HG02798 (cell line): ENCODE measurements at regions not wholly inside any gene's neighbourhood (a gene's known extent, or its start where the extent isn't known, plus 50 kb on each side); places are given as distances from the start of the nearest gene placed in this dataset.

Experiments
- ATAC-seq: cut with Tn5 transposase; IDR thresholded peaks from one replicate; pipeline ENCODE4 v1.9.1; 2021; ENCODE audit warnings: mild to moderate bottlenecking; ENCODE audit not compliant: unreplicated experiment, poor library complexity

DNA sequence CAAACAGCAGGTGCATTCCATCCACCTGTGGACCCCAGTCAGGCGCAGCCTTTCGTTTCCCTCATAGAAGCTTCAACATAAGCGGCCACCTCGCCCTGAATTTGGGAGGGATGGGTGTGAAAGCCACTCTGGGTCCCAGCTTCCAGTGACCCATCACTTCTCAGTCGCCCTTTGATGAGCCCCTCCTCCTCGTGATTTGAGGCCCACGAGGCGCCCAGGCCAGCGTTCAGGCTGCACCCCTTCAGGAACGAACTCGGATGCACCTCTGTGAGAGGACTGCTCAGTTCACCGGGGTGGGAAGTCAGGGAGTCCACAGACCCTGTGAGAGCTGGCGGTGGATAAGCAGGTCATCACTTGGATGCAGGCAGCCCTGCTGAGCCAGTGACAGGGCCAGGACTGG lies 1118.2 kb downstream of the BRD1 start:
- ATAC-seq, result no peak

DNA sequence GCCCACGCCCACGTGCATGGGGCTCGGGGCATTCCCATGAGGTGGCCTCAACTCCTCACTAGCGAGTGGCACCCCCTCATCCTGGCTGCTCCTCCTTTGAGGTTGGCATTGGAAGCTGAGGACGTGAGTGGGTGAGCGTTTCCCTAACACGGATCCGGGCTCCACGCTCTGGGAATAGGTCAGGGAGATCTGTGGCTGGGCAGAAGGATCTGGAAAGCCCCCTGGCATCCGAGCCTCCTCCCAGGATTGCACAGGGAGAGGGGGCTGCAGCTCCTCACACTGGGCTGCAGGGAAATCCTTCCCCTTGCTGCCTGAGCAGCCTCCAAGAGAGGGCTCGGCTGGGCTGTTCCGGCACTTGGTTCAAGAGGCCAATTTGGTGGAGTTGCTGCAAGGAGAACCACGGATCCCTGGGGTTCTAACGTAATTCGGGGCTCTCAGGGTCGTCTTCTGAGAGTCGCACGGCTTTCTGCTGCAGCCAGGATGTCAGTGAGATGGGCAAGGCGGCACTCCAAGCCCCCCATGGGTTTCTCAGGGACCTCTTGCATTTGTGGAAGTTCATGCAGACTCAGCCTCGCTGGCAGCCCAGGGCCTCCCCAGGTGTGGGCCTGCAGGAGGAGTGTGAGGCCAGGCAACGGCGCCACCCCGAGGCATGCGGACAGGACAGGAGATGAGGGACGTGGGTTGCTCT lies 1119.0 kb downstream of the BRD1 start:
- no peak for ATAC-seq

DNA sequence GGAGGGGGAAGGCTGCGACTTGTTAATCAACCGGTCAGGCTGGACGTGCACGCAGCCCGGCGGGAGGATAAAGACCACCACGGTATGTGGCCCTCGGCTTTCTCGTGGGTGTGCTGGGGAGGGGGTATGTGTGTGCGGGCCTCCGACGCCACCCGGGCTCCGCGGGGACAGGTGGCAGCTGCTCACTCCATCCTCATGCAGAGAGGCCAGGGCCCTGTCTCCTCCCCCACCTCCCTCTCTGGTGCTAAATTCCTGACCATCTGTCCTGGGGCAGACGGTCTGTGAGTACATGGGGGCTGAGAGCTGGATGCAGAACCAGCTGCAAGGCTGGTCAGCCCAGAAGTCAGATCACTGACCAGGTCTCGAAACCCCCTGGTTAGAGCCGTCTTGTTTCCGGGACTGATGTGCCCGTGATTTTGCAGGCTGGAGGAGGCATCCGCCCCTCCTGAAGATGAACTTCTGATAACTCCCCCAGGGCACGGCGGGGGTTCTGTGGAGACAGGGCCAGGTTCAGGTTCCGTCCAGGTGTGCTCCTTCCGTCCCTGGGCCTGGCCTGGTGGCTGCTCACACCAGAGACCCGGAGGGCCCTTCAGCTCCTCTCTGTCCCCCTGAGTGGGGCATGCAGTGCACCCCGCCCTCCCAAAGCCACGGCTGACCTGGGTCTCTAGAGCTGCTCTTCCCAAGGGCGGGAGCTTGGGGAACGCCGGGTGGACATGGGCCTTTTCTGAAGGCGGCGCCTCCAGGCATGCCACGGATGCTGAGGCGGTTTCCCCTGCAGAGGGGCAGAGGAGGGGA lies 1119.7 kb downstream of the BRD1 start:
- no peak for ATAC-seq

DNA sequence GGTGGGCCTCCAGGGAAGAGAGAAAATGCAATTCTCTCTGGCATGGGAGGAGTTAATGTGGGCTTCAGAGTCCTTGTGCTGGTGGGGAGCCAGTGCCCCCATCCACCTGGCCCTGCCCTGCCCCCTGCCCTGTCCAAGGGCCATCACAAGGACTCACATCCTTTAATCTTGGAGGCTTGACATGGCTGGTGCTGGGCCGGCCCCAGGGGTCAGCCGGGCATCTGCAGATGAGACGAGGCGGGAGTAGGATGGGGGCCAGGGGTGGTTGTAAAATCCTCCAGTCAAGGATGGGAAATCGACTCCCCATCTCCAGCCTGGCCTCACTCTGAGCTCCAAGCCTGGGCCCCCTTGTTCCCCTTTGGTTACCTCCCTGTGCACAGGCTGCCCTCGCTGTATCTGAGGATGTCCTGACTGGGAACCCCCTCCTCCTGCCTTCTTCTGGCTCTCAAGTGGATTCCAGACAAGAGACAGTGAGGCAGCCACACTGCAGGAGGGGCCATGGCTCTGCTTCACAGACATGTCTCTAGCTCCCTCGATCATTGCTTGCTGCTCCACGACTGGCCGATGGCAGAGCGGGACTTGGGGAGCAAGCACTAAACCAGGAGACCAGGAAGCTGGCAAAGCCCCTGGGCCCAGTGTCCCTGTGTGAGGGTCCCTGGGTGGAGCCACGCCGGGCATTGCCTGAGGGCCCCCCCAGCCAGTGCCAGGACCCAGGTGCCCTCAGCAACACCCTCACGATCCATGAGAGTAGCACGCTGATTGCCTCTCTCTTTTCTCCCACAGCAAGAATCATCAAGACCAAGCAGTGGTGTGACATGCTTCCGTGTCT lies 1120.5 kb downstream of the BRD1 start:
- no peak for ATAC-seq

DNA sequence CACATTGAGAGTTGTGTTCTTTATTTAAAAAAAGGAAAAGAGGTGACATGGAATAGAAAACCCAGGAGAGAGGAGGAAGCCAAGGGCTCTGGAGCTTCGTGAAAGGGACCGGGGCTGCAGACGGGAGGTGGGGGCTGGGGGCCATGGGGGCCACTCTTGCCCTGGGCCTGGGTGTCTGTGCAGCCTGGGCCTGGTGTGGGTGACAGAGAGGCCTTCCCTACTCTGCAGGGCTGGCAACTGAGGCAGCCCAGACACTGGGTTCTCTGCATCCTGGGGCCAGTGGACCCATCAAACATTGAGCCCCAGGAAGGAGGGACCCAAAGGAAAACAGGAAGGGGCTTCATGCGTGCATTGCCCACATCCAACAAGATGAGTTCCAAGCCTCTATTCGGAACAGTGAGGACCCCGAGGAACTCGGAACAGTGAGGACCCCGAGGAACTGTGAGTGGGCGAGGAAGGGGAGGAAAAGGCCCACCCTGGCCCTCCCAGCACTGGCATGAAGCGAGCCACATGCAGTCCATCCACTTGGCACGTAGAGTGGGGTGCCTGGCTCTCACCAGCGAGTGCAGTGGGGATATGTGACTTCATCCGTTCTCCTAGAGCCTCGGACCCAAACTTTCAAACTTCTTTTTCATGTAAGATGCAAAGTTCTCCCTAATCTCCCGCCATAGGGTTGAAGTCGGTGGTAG lies 1121.6 kb downstream of the BRD1 start:
- no peak for ATAC-seq

DNA sequence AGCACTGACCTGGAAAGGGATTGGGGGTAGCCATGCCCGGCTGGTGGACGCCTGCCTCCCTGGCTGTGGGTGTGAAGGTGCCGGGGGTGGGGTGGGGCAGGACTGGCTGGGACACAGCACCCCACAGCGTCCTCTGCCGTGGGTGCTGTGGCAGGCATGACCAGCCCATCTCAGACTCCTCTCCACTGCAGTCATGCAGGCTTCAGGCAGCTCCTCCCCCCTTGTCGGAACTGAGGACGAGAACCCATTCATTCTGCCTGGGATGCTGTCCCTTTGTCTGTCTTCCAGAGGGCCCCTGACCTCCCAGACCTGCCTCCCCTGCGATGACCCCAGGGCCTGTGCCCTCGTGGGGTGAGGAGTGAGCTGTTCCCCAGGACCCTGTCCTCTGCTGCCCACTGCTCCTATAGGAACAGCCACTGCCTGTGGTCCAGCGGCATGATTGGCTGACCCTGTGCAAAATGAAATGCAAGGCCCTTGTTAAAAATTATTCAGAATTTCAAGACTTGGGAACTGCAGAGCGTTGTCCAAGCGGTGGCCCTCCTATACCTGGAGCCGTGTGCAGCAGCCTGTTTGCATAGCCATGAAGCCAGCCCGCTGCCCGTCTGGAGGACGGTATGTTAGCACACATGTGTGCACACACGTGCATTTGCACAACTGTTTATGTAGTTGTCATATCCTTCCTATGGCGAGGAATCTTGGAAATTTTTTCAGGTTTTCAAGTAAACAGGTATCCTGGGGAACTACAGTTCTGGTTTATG lies 1122.3 kb downstream of the BRD1 start:
- ATAC-seq, result no peak

DNA sequence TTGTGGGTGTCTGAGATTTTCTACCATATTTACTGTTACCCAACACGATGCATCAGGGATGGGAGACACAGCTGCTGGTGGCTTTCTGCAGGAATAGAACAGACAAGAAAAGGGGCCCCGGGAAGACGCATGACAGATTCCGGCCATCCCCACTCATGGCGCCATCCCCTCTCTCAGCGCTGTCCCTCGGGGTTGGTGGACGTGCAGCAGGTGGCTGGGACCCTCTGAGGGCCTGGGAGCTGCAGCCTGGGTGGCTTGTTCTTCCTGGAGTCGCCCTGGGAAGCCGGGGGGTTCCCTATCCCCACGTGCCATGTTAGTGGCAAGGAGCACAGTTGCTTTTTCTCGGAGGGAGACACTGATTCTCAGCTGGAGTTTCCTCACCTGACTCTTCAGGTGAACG lies 1123.3 kb downstream of the BRD1 start:
- ATAC-seq, result no peak

DNA sequence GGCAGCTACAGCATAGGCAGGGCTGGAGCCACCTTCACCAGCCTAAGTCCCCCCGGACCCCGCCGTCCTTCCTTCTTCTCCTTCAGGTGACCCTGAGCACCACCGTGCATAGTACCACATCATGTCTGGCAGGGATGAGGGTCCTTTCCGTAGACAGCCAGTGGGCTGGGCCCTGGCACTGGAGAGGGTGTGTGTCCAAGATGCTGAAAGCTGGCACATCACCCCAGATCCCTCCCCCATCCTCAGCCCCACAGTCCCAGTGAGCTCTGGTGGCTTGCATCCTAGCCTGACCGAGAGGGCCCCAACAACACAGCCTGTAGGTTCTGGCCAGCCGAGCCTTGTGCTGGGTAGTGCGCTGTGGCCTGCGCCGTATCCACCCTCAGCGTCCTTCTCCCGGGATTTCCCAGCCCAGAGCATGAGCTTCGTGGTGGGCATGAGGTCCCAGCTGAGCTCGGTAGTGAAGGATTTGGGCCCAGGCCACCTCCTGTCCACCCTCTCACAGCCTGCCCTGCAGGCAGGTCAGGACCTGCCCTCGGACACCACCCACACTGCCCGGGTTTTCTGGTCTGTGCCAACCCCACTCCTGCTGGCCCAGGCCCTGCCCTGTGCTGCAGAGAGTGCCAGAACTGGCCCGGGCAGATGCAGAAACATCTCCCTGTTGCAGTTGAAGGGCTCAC lies 1124.3 kb downstream of the BRD1 start:
- ATAC-seq, result no peak

DNA sequence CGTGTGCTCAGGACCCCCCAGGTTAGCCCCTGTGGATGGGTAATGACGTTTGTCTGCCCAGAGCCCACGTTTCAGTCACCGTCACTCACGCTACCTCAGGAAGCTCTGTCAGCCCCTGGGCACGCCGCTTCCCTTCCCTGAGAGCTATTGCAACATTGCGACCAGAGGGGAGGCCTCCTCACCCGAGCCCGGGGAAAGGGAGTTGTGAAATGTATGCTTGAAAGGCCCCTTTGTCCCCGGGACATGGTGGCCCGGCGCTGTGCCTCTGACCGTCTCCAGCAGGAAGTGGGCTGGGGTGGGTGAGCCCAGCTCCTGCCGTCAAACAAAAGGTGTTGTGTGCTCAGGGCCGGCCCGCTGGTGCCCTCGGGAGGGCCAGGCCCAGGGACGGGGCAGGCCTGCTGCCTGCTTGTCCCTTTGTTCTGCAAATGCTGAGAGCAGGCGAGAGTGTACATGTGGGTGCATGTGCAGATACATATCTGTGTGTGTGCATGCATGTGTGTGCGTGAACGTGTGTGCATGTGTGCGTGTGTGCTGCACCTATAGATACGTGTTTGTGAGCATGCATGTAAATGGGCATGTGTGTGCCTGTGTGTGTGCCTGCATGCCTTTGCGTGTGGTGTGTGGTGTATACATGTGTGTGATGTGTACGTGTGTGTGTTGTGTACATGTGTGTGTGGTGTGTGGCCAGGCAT lies 1125.0 kb downstream of the BRD1 start:
- no peak for ATAC-seq

DNA sequence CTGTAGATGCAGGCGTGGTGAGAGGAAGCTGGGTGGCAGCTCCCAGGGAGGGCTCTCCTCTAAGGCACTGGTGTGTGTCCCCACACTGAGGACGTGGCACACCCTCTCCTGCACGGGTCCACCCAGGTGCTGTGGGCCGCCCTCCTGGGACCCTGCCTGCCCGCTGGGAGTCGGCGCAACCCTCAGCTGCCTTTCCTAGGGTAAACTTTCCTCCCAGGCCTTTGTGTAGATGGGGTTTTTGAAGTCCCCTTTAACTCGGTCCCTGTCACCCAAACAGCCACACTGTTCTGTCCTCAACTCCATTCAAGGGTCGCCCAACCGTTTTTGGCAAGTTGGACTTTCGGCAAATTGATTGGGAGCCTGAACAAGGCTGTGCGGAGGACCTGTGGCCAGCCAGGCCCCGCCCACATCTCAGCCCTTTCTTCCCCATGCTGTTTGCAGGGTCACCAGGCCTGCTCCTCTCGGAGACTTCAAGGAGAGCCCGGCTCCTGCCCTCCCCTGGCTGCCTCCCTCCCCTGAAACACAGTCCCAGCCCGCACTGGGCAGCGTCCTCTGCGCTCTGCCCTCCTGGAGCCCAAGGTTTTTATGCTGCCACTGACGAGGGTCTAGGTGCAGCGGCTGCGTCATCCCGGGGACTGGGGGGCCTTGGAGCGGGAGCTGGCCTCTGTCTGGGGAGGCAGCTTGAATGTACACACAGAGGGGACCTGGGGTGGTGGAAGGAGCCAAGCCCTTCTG lies 1126.2 kb downstream of the BRD1 start:
- no peak for ATAC-seq

DNA sequence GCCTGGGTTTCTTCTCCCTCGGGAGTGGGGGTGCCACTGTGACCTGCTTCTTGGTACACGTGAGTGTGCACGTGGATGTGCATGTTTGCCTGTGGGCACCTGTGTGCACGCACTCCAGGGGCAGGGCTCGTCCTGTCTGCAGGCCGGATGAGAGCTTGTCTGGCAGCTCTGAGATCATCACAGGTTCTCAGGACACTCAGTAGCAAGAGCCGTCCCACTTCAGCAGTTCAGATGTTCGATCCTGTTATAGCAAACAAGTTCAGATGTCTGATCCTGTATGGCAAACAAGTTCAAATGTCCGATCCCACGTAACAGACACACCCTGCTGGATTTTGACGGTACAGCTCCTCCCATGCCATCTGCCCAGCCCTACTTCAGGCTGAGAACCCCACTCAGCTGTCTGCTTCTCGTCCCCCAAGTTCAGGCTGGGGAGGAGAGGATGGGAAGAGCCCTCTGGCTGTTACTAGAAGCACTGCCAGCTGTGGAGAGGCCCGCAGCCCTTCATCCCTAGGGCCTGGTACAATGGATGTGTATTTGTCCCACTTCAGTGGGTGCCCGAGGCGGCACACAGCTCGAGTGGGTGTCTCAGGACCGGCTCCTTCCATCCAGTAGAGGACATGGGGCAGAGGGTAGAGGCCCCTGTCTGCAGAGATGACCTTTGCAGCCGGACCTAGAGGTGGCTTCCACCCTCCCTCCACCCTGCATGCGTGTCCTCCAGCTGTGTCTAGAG lies 1126.9 kb downstream of the BRD1 start:
- ATAC-seq, result no peak

DNA sequence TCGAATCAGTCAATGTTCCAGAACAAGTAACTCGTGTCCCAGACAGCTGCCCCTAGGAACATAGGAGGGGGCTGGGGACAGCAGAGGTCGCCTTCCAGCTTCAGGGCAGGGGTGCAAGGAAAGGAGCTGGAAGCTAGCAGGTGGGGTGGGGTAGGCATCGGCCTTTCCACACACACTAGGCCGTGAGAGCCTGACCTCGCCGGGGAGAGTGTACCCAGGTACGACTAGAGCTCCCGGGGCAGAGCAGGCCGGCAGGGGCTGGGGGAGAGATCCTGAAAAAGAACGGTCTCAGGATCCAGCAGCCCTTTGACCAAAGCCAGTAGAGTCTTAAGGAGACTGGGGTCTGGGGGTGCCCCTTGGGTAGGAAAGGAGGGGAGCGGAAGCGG lies 1127.5 kb downstream of the BRD1 start:
- ATAC-seq, result no peak

DNA sequence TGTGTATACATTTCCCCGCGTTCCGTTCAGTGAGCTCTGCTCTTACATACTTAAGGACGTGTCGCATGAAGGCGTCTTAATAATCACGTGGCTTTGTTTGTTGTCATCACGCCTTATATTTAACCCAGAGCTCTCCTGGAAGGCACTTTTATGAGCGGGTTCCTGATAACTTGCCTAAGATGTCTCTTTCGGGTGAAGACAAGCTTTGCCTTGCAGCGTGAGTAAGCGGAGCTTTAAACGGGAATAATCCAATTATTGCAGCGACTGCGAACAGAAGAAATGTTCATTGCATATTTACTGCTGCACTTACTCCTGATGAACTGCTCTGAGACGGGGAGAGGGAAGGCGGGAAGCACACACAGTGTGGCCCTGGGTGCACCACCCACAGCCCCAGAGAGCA lies 1128.2 kb downstream of the BRD1 start:
- no peak for ATAC-seq

DNA sequence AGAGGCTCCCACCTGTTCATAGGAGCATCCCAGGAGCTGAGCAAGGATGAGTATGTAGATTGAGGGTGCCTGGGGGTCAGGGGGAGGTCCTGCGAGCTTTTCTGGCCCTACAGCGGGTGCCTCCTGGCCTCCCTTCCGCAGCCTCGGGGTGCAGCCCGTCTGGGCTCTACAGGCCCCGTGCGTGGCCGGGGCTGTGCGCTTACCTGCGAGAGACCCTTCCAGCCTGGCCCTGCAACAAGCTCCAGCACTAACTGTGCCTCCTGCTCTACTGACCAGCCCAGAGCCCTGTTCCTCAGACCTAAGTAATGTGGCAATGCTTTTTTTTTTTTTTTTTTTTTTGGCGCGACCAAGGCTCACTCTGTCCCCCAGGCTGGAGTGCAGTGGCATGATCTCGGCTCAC lies 1129.1 kb downstream of the BRD1 start:
- no peak for ATAC-seq

DNA sequence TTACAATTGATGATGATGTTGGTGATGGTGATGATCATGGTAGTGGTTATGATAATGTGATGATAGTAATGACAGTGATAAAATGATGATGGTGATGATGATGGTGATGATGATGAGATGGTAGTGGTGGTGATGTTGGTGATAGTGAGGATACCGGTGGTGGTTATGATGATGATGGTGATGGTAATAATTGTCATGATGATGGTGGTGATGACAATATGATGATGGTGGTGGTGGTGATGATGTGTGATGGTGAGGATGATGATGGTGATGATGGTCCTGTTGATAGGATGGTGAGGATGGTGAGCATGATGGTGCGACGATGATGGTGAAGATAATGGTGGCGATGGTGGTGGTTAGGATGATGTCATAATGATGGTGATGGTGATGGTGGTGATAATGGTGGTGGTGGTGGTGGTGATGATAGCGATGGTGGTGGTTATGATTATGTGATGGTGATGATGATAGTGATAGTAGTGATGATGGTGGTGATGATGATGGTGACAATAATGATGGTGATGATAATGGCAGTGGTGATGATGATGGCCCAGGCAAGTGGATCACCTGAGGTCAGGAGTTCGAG lies 1129.9 kb downstream of the BRD1 start:
- no peak for ATAC-seq

DNA sequence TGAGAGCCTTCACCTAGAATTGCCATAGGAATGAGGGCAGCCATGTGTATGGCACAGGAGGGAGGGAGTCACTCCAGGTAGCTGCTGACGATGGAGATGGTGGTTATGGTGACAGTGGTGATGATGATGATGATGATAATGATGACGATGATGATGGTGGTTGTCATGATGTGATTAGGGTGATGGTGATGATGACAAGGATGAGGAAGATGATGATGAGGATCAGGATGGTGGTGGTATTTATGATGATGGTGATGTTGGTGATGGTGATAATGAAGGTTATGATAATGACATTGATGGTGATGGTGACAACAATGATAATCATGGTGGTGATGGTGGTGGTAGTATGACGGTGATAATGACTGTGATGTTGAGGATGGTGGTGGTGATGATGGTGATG lies 1130.5 kb downstream of the BRD1 start:
- no peak for ATAC-seq

DNA sequence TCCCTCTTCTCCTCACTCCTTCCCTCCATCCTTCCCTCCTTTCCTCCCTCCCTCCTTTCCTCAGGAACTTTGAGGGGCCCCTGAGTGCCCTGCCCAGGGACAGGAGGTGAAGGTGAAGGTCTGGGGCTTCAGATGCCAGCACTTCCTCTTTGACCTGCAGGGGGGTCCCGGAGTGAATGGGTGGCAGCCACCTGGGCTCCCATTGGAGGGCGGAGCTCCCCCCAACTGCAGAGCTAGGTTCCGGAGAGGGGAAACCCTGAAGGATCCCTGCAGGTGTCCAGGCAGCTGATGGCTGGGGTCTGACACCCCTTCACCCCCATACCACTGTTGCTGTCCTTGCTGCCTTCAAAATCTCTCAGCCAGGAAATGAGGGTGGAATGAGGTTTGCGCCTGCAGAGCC lies 1131.3 kb downstream of the BRD1 start:
- ATAC-seq, result no peak
